ENCODE measurements at regions not wholly inside any gene's neighbourhood (a gene's known extent, or its start where the extent isn't known, plus 50 kb on each side); places are given as distances from the start of the nearest gene placed in this dataset.

DNA sequence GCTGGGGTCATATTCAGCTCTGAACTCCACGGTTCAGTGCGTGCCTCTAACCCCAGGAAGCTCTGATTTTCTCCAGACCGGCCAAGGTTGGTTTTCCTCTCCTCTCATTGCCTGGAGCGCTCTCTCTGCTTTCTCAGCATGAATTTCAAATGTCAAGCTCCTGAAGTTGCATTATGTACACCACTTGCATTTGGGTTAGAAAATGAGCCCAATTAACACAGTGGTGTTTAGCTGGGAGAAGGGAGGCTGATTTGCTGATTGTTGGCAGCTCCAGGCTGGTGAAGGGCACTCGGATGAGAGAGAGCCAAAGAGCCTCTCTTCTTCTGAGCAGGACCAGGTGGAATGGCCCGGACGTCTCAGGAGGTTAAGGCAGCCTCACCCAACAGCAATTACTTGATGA is 570.9 kb downstream of the VRK1 start:
- Histone ChIP-seq H3K27me3 (ENCODE audit: control insufficient read depth in 3 of 3, insufficient read depth in 3 of 3, low read depth in 1 of 3, low read length in 3 of 3) (peaks cover 0 to 4% (median 0%) of the 10 kb centered on the region in 3 experiments), H3K14ac (ENCODE audit: low read length) (no peak overlapping the region), H2BK15ac (ENCODE audit: low read length) (no peak overlapping the region), H2BK12ac (ENCODE audit: low read length) (no peak overlapping the region), H2AFZ (ENCODE audit: low read length) (no peak overlapping the region), H3K4me3 (ENCODE audit: low read length in 2 of 2) (peak overlapping the region in 1 of 2 donors; percentile 53), H4K91ac (ENCODE audit: low read depth, low read length, poor library complexity) (no peak overlapping the region), H3K79me1 (ENCODE audit: low read depth, low read length) (no peaks in the 10 kb centered on the region), H4K8ac (ENCODE audit: low read depth, low read length) (no peak overlapping the region), H3K27ac (replicated peaks; ENCODE audit: low read length) (no peak overlapping the region), H3K18ac (ENCODE audit: low read length) (no peak overlapping the region), H3K23ac (ENCODE audit: low read depth, low read length, poor library complexity) (no peak overlapping the region), H2BK5ac (ENCODE audit: low read length) (no peak overlapping the region), H3K4me2 (ENCODE audit: insufficient read depth, low read length, poor library complexity, severe bottlenecking) (no peak overlapping the region), H2BK120ac (ENCODE audit: low read depth, low read length) (no peak overlapping the region), H3K4me1 (ENCODE audit: control insufficient read depth in 2 of 2, insufficient read depth in 1 of 2, low read depth in 1 of 2, low read length in 2 of 2) (peaks cover 0 to 4% of the 10 kb centered on the region in 2 donors), H3K36me3 (replicated peaks in 1 of 2; ENCODE audit: control insufficient read depth in 2 of 2, insufficient read depth in 2 of 2, low read length in 2 of 2) (no peaks in the 10 kb centered on the region), H3K9me3 (replicated peaks in 1 of 2; ENCODE audit: control insufficient read depth in 2 of 2, insufficient read depth in 1 of 2, low read depth in 1 of 2, low read length in 2 of 2) (no peaks in the 10 kb centered on the region), H2AK5ac (ENCODE audit: low read depth, low read length) (no peak overlapping the region), H3K9ac (ENCODE audit: low read depth, low read length, poor library complexity) (no peak overlapping the region), H3K4ac (ENCODE audit: low read length) (no peak overlapping the region)
- WGBS, 2 donors (ENCODE audit: extremely low coverage in 2 of 2, insufficient read length in 2 of 2, insufficient replicate concordance in 1 of 2): no CpG with 5 or more reads among the region's 7 CpGs
- no peak for DNase-seq (ENCODE audit: low spot score)

DNA sequence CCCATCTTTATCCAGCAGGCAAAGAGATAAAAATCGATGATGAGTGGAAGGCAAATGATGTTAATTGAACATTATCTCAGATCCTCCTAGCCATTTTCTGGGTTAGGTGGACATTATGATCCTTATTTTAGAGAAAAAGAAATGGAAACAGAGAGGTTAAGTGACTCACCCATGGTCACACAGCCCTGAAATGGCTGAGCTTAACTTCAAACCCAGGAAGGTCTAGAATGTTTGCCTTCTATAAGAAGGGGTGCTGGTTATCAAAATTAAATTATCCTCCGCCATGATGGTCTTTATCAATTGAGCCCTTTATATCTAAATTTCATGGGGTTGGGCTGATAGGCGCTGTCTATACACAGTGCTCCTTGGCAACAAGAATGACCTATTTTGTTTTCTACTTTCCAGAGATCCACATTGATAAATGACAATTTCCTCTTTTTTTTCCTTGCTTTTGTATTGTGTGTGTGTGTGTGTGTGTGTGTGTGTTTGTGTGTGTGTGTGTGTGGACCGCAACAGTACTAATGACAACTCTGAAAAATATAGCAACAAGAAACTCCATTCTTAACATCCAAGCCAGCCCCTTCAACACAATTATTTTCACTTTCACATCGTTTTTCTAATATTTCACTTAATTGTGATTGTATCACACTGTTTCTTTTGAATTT is 571.9 kb downstream of the VRK1 start:
- Histone ChIP-seq H2AK5ac (ENCODE audit: low read depth, low read length) (no peak overlapping the region), H3K14ac (ENCODE audit: low read length) (no peak overlapping the region), H3K79me1 (ENCODE audit: low read depth, low read length) (no peaks in the 10 kb centered on the region), H4K91ac (ENCODE audit: low read depth, low read length, poor library complexity) (no peak overlapping the region), H3K4me3 (ENCODE audit: low read length in 2 of 2) (no peak overlapping the region), H3K9me3 (replicated peaks in 1 of 2; ENCODE audit: control insufficient read depth in 2 of 2, insufficient read depth in 1 of 2, low read depth in 1 of 2, low read length in 2 of 2) (no peaks in the 10 kb centered on the region), H3K9ac (ENCODE audit: low read depth, low read length, poor library complexity) (no peak overlapping the region), H2BK15ac (ENCODE audit: low read length) (no peak overlapping the region), H3K27ac (replicated peaks; ENCODE audit: low read length) (no peak overlapping the region), H2BK120ac (ENCODE audit: low read depth, low read length) (no peak overlapping the region), H3K27me3 (ENCODE audit: control insufficient read depth in 3 of 3, insufficient read depth in 3 of 3, low read depth in 1 of 3, low read length in 3 of 3) (peaks cover 0 to 4% (median 0%) of the 10 kb centered on the region in 3 experiments), H3K4me2 (ENCODE audit: insufficient read depth, low read length, poor library complexity, severe bottlenecking) (no peak overlapping the region), H3K23ac (ENCODE audit: low read depth, low read length, poor library complexity) (no peak overlapping the region), H3K4ac (ENCODE audit: low read length) (no peak overlapping the region), H4K8ac (ENCODE audit: low read depth, low read length) (no peak overlapping the region), H2BK5ac (ENCODE audit: low read length) (no peak overlapping the region), H2BK12ac (ENCODE audit: low read length) (no peak overlapping the region), H3K36me3 (replicated peaks in 1 of 2; ENCODE audit: control insufficient read depth in 2 of 2, insufficient read depth in 2 of 2, low read length in 2 of 2) (no peaks in the 10 kb centered on the region), H3K18ac (ENCODE audit: low read length) (no peak overlapping the region), H2AFZ (ENCODE audit: low read length) (no peak overlapping the region), H3K4me1 (ENCODE audit: control insufficient read depth in 2 of 2, insufficient read depth in 1 of 2, low read depth in 1 of 2, low read length in 2 of 2) (peaks cover 0 to 4% of the 10 kb centered on the region in 2 donors)
- no peak for DNase-seq (ENCODE audit: low spot score)
- 100% methylated on average over 1 of the region's 5 CpGs; no CpG with 5 or more reads in 1 of the 2 donors for WGBS, 2 donors (ENCODE audit: extremely low coverage in 2 of 2, insufficient read length in 2 of 2, insufficient replicate concordance in 1 of 2)

DNA sequence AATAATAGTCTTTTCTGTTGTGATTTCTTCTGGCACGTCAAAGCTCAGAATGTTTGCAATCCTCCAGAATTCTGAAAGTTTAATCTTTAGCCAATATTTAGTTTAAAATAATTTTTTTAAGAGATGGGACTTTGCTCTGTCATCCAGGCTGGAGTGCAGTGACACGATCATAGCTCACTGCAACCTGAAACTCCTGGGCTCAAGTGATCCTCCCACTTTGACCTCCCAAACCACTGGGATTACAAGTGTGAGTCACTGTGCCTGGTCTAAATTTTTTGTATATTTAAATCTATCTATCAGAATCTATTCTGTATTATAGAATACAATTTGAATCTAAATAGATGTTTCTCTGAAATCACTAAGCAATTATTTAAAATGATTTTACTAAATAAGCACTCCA is 572.7 kb downstream of the VRK1 start:
- peaks cover 0 to 4% of the 10 kb centered on the region in 2 donors for H3K4me1 ChIP-seq (ENCODE audit: control insufficient read depth in 2 of 2, insufficient read depth in 1 of 2, low read depth in 1 of 2, low read length in 2 of 2)
- no peak overlapping the region for H2AFZ ChIP-seq (ENCODE audit: low read length)
- no peaks in the 10 kb centered on the region for H3K9me3 ChIP-seq (replicated peaks in 1 of 2; ENCODE audit: control insufficient read depth in 2 of 2, insufficient read depth in 1 of 2, low read depth in 1 of 2, low read length in 2 of 2)
- H3K9ac ChIP-seq (ENCODE audit: low read depth, low read length, poor library complexity): no peak overlapping the region
- H3K27me3 ChIP-seq (ENCODE audit: control insufficient read depth in 3 of 3, insufficient read depth in 3 of 3, low read depth in 1 of 3, low read length in 3 of 3): peaks cover 0 to 4% (median 0%) of the 10 kb centered on the region in 3 experiments
- no peak overlapping the region for H3K4ac ChIP-seq (ENCODE audit: low read length)
- no peak for DNase-seq (ENCODE audit: low spot score)
- no peak overlapping the region for H3K14ac ChIP-seq (ENCODE audit: low read length)
- no peak overlapping the region for H3K4me3 ChIP-seq (ENCODE audit: low read length in 2 of 2)
- H2BK12ac ChIP-seq (ENCODE audit: low read length): no peak overlapping the region
- H3K79me1 ChIP-seq (ENCODE audit: low read depth, low read length): no peaks in the 10 kb centered on the region
- WGBS, 2 donors (ENCODE audit: extremely low coverage in 2 of 2, insufficient read length in 2 of 2, insufficient replicate concordance in 1 of 2): no CpG with 5 or more reads among the region's 2 CpGs
- no peak overlapping the region for H2BK15ac ChIP-seq (ENCODE audit: low read length)
- H4K8ac ChIP-seq (ENCODE audit: low read depth, low read length): no peak overlapping the region
- no peak overlapping the region for H3K27ac ChIP-seq (replicated peaks; ENCODE audit: low read length)
- no peak overlapping the region for H4K91ac ChIP-seq (ENCODE audit: low read depth, low read length, poor library complexity)
- no peak overlapping the region for H3K23ac ChIP-seq (ENCODE audit: low read depth, low read length, poor library complexity)
- H3K4me2 ChIP-seq (ENCODE audit: insufficient read depth, low read length, poor library complexity, severe bottlenecking): no peak overlapping the region
- H2AK5ac ChIP-seq (ENCODE audit: low read depth, low read length): no peak overlapping the region
- no peaks in the 10 kb centered on the region for H3K36me3 ChIP-seq (replicated peaks in 1 of 2; ENCODE audit: control insufficient read depth in 2 of 2, insufficient read depth in 2 of 2, low read length in 2 of 2)
- no peak overlapping the region for H2BK5ac ChIP-seq (ENCODE audit: low read length)
- H3K18ac ChIP-seq (ENCODE audit: low read length): no peak overlapping the region
- no peak overlapping the region for H2BK120ac ChIP-seq (ENCODE audit: low read depth, low read length)

DNA sequence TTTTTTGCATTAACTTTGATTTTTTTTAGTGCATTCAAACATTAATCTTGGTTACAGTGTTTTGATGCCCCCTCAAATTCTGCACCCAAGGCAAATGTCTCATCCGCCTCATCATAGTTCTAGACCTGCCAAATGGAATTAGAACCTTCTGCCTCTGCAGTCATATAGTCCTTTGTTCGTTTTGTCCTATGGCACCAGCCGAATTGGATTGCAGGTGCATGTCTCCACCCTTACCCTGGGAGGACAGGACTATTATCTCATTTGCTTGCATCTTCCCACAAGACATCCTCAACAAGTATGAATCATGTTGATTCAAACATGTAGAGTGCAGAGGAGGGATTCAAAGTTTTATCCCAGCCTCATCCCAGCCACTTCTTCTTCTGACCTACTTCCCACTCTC is 579.1 kb downstream of the VRK1 start:
- Histone ChIP-seq H2BK15ac (ENCODE audit: low read length) (no peak overlapping the region), H3K27ac (replicated peaks; ENCODE audit: low read length) (no peak overlapping the region), H3K18ac (ENCODE audit: low read length) (no peak overlapping the region), H2BK5ac (ENCODE audit: low read length) (no peak overlapping the region), H2AFZ (ENCODE audit: low read length) (no peak overlapping the region), H2BK120ac (ENCODE audit: low read depth, low read length) (no peak overlapping the region), H3K23ac (ENCODE audit: low read depth, low read length, poor library complexity) (no peak overlapping the region), H3K4me2 (ENCODE audit: insufficient read depth, low read length, poor library complexity, severe bottlenecking) (no peak overlapping the region), H4K91ac (ENCODE audit: low read depth, low read length, poor library complexity) (no peak overlapping the region), H3K36me3 (replicated peaks in 1 of 2; ENCODE audit: control insufficient read depth in 2 of 2, insufficient read depth in 2 of 2, low read length in 2 of 2) (no peaks in the 10 kb centered on the region), H3K9ac (ENCODE audit: low read depth, low read length, poor library complexity) (no peak overlapping the region), H2AK5ac (ENCODE audit: low read depth, low read length) (no peak overlapping the region), H3K4me1 (ENCODE audit: control insufficient read depth in 2 of 2, insufficient read depth in 1 of 2, low read depth in 1 of 2, low read length in 2 of 2) (peaks cover 0 to 6% of the 10 kb centered on the region in 2 donors), H3K27me3 (ENCODE audit: control insufficient read depth in 3 of 3, insufficient read depth in 3 of 3, low read depth in 1 of 3, low read length in 3 of 3) (no peaks in the 10 kb centered on the region), H3K79me1 (ENCODE audit: low read depth, low read length) (no peaks in the 10 kb centered on the region), H4K8ac (ENCODE audit: low read depth, low read length) (no peak overlapping the region), H2BK12ac (ENCODE audit: low read length) (no peak overlapping the region), H3K9me3 (replicated peaks in 1 of 2; ENCODE audit: control insufficient read depth in 2 of 2, insufficient read depth in 1 of 2, low read depth in 1 of 2, low read length in 2 of 2) (no peaks in the 10 kb centered on the region), H3K4me3 (ENCODE audit: low read length in 2 of 2) (no peak overlapping the region), H3K4ac (ENCODE audit: low read length) (no peak overlapping the region), H3K14ac (ENCODE audit: low read length) (no peak overlapping the region)
- WGBS, 2 donors (ENCODE audit: extremely low coverage in 2 of 2, insufficient read length in 2 of 2, insufficient replicate concordance in 1 of 2): no CpG with 5 or more reads among the region's 3 CpGs
- DNase-seq (ENCODE audit: low spot score): no peak
